ENCODE measurements at regions not wholly inside any gene's neighbourhood (a gene's known extent, or its start where the extent isn't known, plus 50 kb on each side); places are given as distances from the start of the nearest gene placed in this dataset.

DNA sequence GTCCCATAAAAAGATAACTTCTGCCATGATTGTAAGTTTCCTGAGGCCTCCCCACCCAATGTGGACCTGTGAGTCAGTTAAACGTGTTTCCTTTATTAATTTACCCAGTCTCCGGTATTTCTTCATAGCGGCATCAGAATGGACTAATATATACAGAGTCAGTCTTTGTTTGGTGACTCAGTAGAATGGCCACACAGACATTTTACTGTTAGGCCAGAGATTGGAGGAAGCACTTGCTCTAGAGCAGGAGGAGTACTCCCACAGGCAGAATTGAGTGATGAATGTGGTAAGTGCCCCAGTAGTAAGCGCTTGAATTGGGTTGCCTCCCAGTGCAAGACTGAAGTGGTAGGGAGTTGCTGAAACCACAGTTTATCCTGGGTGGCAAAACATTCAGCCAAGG is 149.5 kb upstream of the SMIM30 start:
- TF ChIP-seq, protein P1, sequence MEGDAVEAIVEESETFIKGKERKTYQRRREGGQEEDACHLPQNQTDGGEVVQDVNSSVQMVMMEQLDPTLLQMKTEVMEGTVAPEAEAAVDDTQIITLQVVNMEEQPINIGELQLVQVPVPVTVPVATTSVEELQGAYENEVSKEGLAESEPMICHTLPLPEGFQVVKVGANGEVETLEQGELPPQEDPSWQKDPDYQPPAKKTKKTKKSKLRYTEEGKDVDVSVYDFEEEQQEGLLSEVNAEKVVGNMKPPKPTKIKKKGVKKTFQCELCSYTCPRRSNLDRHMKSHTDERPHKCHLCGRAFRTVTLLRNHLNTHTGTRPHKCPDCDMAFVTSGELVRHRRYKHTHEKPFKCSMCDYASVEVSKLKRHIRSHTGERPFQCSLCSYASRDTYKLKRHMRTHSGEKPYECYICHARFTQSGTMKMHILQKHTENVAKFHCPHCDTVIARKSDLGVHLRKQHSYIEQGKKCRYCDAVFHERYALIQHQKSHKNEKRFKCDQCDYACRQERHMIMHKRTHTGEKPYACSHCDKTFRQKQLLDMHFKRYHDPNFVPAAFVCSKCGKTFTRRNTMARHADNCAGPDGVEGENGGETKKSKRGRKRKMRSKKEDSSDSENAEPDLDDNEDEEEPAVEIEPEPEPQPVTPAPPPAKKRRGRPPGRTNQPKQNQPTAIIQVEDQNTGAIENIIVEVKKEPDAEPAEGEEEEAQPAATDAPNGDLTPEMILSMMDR (IDR thresholded peaks at IDR 0.05; ENCODE audit: poor library complexity), result no peak
- no peak for TF ChIP-seq EZH2 (IDR thresholded peaks at IDR 0.05; ENCODE audit: borderline replicate concordance)
